Lower leg skin (tissue), 3 donors: ENCODE measurements at regions not wholly inside any gene's neighbourhood (a gene's known extent, or its start where the extent isn't known, plus 50 kb on each side); places are given as distances from the start of the nearest gene placed in this dataset.

Experiments
- POLR2A ChIP-seq, 2 donors: fragments of 450-650 bp; IDR thresholded peaks; one replicate each; pipeline ENCODE4 v1.6.1; 2016 to 2017; ENCODE audit warnings: antibody characterized with exemption in 2 of 2, mild to moderate bottlenecking in 1 of 2, moderate library complexity in 1 of 2
- TF ChIP-seq, protein P1 (sequence below), 3 donors: fragments of 450-650 bp; IDR thresholded peaks; one replicate each; pipeline ENCODE4 v1.5.1; 2016; ENCODE audit warnings: antibody characterized with exemption in 3 of 3, mild to moderate bottlenecking in 3 of 3, moderate library complexity in 2 of 3

DNA sequence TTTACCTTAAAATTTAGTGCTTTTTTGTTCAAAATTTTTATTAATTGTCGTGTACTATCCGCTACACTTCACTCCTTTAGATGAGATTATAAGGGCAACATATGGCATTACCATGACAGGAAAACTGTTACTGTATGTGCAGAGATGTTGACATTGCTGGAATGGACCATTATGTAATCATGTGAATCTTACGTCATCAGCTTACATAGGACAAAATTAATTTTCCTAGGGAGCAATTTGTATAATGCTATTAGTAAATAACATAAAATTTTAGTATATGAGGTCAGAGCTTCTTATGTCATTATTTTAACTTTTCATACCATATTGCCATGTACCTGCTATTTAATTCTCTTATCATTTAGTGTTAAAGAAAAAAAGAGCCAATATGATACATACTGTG, 110.4 kb upstream of the KLHL1 start:
- TF ChIP-seq, protein P1, sequence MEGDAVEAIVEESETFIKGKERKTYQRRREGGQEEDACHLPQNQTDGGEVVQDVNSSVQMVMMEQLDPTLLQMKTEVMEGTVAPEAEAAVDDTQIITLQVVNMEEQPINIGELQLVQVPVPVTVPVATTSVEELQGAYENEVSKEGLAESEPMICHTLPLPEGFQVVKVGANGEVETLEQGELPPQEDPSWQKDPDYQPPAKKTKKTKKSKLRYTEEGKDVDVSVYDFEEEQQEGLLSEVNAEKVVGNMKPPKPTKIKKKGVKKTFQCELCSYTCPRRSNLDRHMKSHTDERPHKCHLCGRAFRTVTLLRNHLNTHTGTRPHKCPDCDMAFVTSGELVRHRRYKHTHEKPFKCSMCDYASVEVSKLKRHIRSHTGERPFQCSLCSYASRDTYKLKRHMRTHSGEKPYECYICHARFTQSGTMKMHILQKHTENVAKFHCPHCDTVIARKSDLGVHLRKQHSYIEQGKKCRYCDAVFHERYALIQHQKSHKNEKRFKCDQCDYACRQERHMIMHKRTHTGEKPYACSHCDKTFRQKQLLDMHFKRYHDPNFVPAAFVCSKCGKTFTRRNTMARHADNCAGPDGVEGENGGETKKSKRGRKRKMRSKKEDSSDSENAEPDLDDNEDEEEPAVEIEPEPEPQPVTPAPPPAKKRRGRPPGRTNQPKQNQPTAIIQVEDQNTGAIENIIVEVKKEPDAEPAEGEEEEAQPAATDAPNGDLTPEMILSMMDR (IDR thresholded peaks at IDR 0.05), result no peak
- TF ChIP-seq POLR2A (IDR thresholded peaks at IDR 0.05), result no peak
